ENCODE measurements at regions not wholly inside any gene's neighbourhood (a gene's known extent, or its start where the extent isn't known, plus 50 kb on each side); places are given as distances from the start of the nearest gene placed in this dataset.

DNA sequence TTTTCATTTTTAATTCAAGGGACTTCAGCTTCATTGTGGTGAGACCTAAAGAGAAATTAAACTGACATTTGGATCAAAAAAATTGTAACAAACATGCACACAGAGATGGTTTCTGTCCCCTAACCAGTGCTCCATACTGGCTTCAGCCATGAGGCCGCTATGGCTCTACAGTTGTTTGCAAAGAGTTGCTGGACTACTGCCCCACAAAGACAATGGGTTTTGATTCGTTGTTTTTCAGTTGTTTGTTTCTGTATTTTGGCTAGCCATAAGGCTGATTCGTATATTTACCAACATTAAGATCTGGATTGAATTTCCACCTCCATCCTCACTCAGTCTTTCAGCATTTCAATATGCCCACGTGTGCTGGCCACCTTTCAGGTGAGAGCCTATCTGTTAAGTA is 163.7 kb upstream of the KIF2A start:
- TF ChIP-seq ZNF565 (CRISPR knock-in tag; conservative IDR thresholded peaks at IDR 0.05; ENCODE audit: low read depth) = no peak
- TF ChIP-seq, protein P1, sequence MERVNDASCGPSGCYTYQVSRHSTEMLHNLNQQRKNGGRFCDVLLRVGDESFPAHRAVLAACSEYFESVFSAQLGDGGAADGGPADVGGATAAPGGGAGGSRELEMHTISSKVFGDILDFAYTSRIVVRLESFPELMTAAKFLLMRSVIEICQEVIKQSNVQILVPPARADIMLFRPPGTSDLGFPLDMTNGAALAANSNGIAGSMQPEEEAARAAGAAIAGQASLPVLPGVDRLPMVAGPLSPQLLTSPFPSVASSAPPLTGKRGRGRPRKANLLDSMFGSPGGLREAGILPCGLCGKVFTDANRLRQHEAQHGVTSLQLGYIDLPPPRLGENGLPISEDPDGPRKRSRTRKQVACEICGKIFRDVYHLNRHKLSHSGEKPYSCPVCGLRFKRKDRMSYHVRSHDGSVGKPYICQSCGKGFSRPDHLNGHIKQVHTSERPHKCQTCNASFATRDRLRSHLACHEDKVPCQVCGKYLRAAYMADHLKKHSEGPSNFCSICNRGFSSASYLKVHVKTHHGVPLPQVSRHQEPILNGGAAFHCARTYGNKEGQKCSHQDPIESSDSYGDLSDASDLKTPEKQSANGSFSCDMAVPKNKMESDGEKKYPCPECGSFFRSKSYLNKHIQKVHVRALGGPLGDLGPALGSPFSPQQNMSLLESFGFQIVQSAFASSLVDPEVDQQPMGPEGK (CRISPR knock-in tag; IDR thresholded peaks at IDR 0.05; ENCODE audit: borderline replicate concordance) = no peak
- no peak for TF ChIP-seq ZFP30 (CRISPR knock-in tag; IDR thresholded peaks at IDR 0.05)
- TF ChIP-seq, protein P2, sequence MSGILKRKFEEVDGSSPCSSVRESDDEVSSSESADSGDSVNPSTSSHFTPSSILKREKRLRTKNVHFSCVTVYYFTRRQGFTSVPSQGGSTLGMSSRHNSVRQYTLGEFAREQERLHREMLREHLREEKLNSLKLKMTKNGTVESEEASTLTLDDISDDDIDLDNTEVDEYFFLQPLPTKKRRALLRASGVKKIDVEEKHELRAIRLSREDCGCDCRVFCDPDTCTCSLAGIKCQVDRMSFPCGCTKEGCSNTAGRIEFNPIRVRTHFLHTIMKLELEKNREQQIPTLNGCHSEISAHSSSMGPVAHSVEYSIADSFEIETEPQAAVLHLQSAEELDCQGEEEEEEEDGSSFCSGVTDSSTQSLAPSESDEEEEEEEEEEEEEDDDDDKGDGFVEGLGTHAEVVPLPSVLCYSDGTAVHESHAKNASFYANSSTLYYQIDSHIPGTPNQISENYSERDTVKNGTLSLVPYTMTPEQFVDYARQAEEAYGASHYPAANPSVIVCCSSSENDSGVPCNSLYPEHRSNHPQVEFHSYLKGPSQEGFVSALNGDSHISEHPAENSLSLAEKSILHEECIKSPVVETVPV (CRISPR knock-in tag; IDR thresholded peaks at IDR 0.05) = no peak
- no peak for TF ChIP-seq TCF4 (CRISPR knock-in tag; IDR thresholded peaks at IDR 0.05; ENCODE audit: borderline replicate concordance)
- TF ChIP-seq ZNF8 (CRISPR knock-in tag; IDR thresholded peaks at IDR 0.05) = no peak
- TF ChIP-seq OSR1 (CRISPR knock-in tag; IDR thresholded peaks at IDR 0.05) = no peak
- TF ChIP-seq, protein P3, sequence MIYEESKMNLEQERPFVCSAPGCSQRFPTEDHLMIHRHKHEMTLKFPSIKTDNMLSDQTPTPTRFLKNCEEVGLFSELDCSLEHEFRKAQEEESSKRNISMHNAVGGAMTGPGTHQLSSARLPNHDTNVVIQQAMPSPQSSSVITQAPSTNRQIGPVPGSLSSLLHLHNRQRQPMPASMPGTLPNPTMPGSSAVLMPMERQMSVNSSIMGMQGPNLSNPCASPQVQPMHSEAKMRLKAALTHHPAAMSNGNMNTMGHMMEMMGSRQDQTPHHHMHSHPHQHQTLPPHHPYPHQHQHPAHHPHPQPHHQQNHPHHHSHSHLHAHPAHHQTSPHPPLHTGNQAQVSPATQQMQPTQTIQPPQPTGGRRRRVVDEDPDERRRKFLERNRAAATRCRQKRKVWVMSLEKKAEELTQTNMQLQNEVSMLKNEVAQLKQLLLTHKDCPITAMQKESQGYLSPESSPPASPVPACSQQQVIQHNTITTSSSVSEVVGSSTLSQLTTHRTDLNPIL (CRISPR knock-in tag; IDR thresholded peaks at IDR 0.05; ENCODE audit: low read depth) = no peak
- no peak for TF ChIP-seq ZC3H10 (CRISPR knock-in tag; IDR thresholded peaks at IDR 0.05)
- TF ChIP-seq, protein P4, sequence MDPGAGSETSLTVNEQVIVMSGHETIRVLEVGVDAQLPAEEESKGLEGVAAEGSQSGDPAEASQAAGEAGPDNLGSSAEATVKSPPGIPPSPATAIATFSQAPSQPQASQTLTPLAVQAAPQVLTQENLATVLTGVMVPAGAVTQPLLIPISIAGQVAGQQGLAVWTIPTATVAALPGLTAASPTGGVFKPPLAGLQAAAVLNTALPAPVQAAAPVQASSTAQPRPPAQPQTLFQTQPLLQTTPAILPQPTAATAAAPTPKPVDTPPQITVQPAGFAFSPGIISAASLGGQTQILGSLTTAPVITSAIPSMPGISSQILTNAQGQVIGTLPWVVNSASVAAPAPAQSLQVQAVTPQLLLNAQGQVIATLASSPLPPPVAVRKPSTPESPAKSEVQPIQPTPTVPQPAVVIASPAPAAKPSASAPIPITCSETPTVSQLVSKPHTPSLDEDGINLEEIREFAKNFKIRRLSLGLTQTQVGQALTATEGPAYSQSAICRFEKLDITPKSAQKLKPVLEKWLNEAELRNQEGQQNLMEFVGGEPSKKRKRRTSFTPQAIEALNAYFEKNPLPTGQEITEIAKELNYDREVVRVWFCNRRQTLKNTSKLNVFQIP (CRISPR knock-in tag; IDR thresholded peaks at IDR 0.05; ENCODE audit: borderline replicate concordance, low read depth) = no peak
- no peak for TF ChIP-seq ZFP3 (CRISPR knock-in tag; IDR thresholded peaks at IDR 0.05)
- TF ChIP-seq CSDC2 (CRISPR knock-in tag; IDR thresholded peaks at IDR 0.05) = no peak
- no peak for TF ChIP-seq BACH2 (CRISPR knock-in tag; IDR thresholded peaks at IDR 0.05; ENCODE audit: borderline replicate concordance)
- no peak for TF ChIP-seq GLIS3 (CRISPR knock-in tag; IDR thresholded peaks at IDR 0.05)
